Trophoblast cell (in vitro differentiated cells and primary cell): ENCODE measurements at regions not wholly inside any gene's neighbourhood (a gene's known extent, or its start where the extent isn't known, plus 50 kb on each side); places are given as distances from the start of the nearest gene placed in this dataset.

ENCODE experiments used
- DNase-seq, 2 donors: peaks; one replicate each; pipeline ENCODE4 v3.0.0-alpha.2; 2016
- H2AFZ ChIP-seq: 2 replicates; pipeline ENCODE4 v1.6.1; 2013; ENCODE audit warnings: low read length, moderate library complexity, mild to moderate bottlenecking; ENCODE audit not compliant: insufficient read depth, poor library complexity
- H2AK5ac ChIP-seq: 2 replicates; pipeline ENCODE4 v1.6.1; 2013; ENCODE audit warnings: mild to moderate bottlenecking, low read length
- H2BK120ac ChIP-seq: 2 replicates; pipeline ENCODE4 v1.6.1; 2013; ENCODE audit warnings: low read length, mild to moderate bottlenecking, moderate library complexity; ENCODE audit not compliant: insufficient read depth, poor library complexity
- H2BK12ac ChIP-seq: 2 replicates; pipeline ENCODE4 v1.6.1; 2013; ENCODE audit warnings: mild to moderate bottlenecking, low read length, moderate library complexity
- H2BK5ac ChIP-seq: 2 replicates; pipeline ENCODE4 v1.6.1; 2013; ENCODE audit warnings: low read length, low read depth, moderate library complexity, mild to moderate bottlenecking; ENCODE audit not compliant: poor library complexity
- H3K14ac ChIP-seq: 2 replicates; pipeline ENCODE4 v1.6.1; 2013; ENCODE audit warnings: mild to moderate bottlenecking, low read length
- H3K18ac ChIP-seq: 2 replicates; pipeline ENCODE4 v1.6.1; 2013; ENCODE audit warnings: mild to moderate bottlenecking, low read length
- H3K23ac ChIP-seq: 2 replicates; pipeline ENCODE4 v1.6.1; 2013; ENCODE audit warnings: low read length
- H3K27ac ChIP-seq: 2 replicates; pipeline ENCODE4 v1.5.1; 2013; ENCODE audit warnings: low read depth, mild to moderate bottlenecking, inconsistent platforms, low read length, moderate library complexity
- H3K27me3 ChIP-seq: 2 replicates; pipeline ENCODE4 v1.6.1; 2013; ENCODE audit warnings: inconsistent platforms, mild to moderate bottlenecking, low read length, moderate library complexity; ENCODE audit not compliant: insufficient read depth
- H3K36me3 ChIP-seq, 2 experiments: 1 replicate in 1 of 2; 2 replicates in 1 of 2; pipeline ENCODE4 v1.6.1; 2013; ENCODE audit warnings: low read length in 2 of 2, mild to moderate bottlenecking in 2 of 2, moderate library complexity in 1 of 2; ENCODE audit not compliant: insufficient read depth in 2 of 2, control insufficient read depth in 1 of 2
- H3K4ac ChIP-seq: 2 replicates; pipeline ENCODE4 v1.6.1; 2013; ENCODE audit warnings: low read depth, mild to moderate bottlenecking, low read length, moderate library complexity
- H3K4me1 ChIP-seq, 2 experiments: 1 replicate in 1 of 2; 2 replicates in 1 of 2; pipeline ENCODE4 v1.6.1; 2013; ENCODE audit warnings: low read length in 2 of 2, mild to moderate bottlenecking in 2 of 2, moderate library complexity in 1 of 2; ENCODE audit not compliant: insufficient read depth in 2 of 2, control insufficient read depth in 1 of 2
- H3K4me2 ChIP-seq: 2 replicates; pipeline ENCODE4 v1.6.1; 2013; ENCODE audit warnings: inconsistent platforms, mild to moderate bottlenecking, low read length, moderate library complexity
- H3K4me3 ChIP-seq: 2 replicates; pipeline ENCODE4 v1.5.1; 2013; ENCODE audit warnings: mild to moderate bottlenecking, low read depth, low read length, inconsistent platforms
- H3K79me1 ChIP-seq: one replicate; pipeline ENCODE4 v1.6.1; 2013; ENCODE audit warnings: low read length
- H3K79me2 ChIP-seq: 2 replicates; pipeline ENCODE4 v1.6.1; 2013; ENCODE audit warnings: low read length, mild to moderate bottlenecking; ENCODE audit not compliant: control insufficient read depth, insufficient read depth, poor library complexity
- H3K9ac ChIP-seq: 2 replicates; pipeline ENCODE4 v1.6.1; 2013; ENCODE audit warnings: mild to moderate bottlenecking, low read length
- H3K9me3 ChIP-seq: 2 replicates; pipeline ENCODE4 v1.6.1; 2013; ENCODE audit warnings: low read depth, mild to moderate bottlenecking, control low read depth, inconsistent platforms, low read length; ENCODE audit not compliant: insufficient read depth
- H4K12ac ChIP-seq: 2 replicates; pipeline ENCODE4 v1.6.1; 2013; ENCODE audit warnings: low read depth, mild to moderate bottlenecking, low read length, moderate library complexity
- H4K8ac ChIP-seq: 2 replicates; pipeline ENCODE4 v1.6.1; 2013; ENCODE audit warnings: low read depth, mild to moderate bottlenecking, low read length, moderate library complexity
- H4K91ac ChIP-seq: one replicate; pipeline ENCODE4 v1.6.1; 2013; ENCODE audit warnings: low read depth, mild to moderate bottlenecking, low read length, moderate library complexity
- WGBS: extraction: QIAGEN DNeasy Blood & Tissue Kit; methylation state at CpG from one replicate; pipeline ENCODE4 v1.1.7; 2013; ENCODE audit warnings: missing lambda C conversion rate; ENCODE audit not compliant: insufficient read length, insufficient coverage; ENCODE audit errors: extremely low coverage; 5-methylcytosine and 5-hydroxymethylcytosine counted together

DNA sequence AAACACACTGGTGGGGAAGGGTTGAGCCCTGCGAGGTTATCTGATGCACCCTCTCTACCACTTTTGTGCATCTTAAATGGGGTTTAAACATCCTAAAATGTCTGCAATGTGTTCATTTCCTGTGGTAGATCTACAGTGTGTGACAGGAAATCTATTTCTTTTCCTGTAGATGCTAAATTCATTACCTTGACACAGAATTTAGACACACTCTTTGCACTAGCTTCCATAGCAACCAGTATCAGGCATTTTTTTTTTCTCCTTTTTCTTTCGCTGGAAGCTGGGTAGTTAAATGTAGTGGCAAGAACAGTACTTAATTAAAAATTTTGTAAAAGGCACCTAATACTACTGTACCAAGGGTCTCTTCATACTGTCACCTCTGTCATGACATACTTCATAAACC lies 141.1 kb downstream of the RFPL4B start:
- Histone ChIP-seq H3K23ac (no peak overlapping the region), H3K14ac (no peak overlapping the region), H4K8ac (no peak overlapping the region), H3K27me3 (no peaks in the 10 kb centered on the region), H3K4me1 (peaks cover 0 to 2% of the 10 kb centered on the region in 2 experiments), H2BK5ac (no peak overlapping the region), H4K12ac (no peak overlapping the region), H3K27ac (no peak overlapping the region), H3K4me2 (no peak overlapping the region), H3K36me3 (no peaks in the 10 kb centered on the region), H2BK12ac (peak overlapping the region; percentile 71), H3K9ac (no peak overlapping the region), H3K79me2 (no peaks in the 10 kb centered on the region), H3K79me1 (peaks cover 3% of the 10 kb centered on the region), H3K9me3 (no peaks in the 10 kb centered on the region), H2BK120ac (no peak overlapping the region), H3K18ac (no peak overlapping the region), H2AK5ac (no peak overlapping the region), H2AFZ (no peak overlapping the region), H3K4ac (no peak overlapping the region), H4K91ac (no peak overlapping the region), H3K4me3 (no peak overlapping the region)
- no peak for DNase-seq
- no CpG with 5 or more reads among the region's 2 CpGs for WGBS

DNA sequence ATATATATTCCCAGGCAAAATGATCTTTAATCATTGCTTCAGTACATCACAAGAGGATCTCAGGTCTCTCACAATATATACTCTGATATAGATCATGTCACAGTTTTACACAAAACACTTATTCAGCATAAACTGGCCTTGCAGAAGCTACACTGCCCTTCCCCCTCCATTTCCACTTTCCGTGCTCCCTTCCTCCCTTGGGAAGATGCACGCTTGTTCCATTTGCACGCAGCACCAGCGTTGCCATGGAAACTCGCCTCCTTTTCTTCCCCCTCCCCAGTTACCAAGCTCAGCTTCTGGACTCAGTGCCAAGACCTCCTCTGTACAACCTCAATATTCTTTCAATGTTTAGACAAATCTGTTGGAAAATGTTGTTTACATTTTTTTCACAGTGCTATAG lies 154.6 kb downstream of the RFPL4B start:
- Histone ChIP-seq H3K79me1 (no peaks in the 10 kb centered on the region), H3K23ac (no peak overlapping the region), H4K12ac (no peak overlapping the region), H3K4me3 (no peak overlapping the region), H3K27ac (no peak overlapping the region), H2AK5ac (no peak overlapping the region), H3K36me3 (no peaks in the 10 kb centered on the region), H3K9me3 (no peaks in the 10 kb centered on the region), H2BK120ac (no peak overlapping the region), H3K27me3 (no peaks in the 10 kb centered on the region), H2BK12ac (no peak overlapping the region), H3K4ac (no peak overlapping the region), H2AFZ (no peak overlapping the region), H2BK5ac (no peak overlapping the region), H3K4me2 (no peak overlapping the region), H3K9ac (no peak overlapping the region), H4K91ac (no peak overlapping the region), H3K4me1 (no peaks in the 10 kb centered on the region), H3K14ac (no peak overlapping the region), H4K8ac (no peak overlapping the region), H3K18ac (no peak overlapping the region), H3K79me2 (no peaks in the 10 kb centered on the region)
- DNase-seq = no peak
- WGBS = no CpG with 5 or more reads among the region's 5 CpGs

DNA sequence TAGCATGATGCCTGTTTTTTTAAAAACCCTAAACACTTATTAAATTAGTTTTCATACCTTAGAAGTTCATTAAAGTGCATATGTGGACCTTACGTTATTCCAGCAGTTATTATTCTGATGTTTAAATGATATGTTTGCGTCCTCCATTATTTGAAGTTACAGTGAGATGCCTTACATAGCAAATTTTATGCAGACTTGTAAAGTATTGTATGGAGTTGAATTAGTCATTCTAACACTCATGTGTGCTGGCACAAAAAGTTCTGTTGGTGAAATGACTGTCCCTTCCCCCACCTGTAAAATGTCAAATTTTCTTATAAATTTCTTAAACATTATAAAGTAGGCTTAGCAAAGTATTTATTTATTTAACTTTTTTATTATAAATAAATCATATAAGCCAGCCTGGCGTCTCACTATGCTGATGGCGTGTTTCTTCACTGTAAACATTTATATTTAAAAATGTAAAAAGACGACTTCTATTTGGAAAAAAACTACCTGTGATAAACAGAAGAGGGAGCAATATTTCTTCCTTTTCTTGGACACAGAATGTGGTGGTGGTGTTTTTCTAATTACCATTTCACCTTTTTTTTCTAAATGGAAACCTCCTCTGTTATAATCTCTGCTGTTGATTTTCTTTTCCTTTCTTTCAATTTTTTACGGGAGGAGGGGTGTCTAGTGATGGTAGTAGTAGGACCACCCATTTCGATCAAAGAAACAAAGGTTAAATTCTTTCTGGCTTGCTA lies 155.4 kb downstream of the RFPL4B start:
- no peaks in the 10 kb centered on the region for H3K9me3 ChIP-seq
- no peaks in the 10 kb centered on the region for H3K79me2 ChIP-seq
- H3K27me3 ChIP-seq = no peaks in the 10 kb centered on the region
- H2BK12ac ChIP-seq = no peak overlapping the region
- H3K18ac ChIP-seq = no peak overlapping the region
- no peak overlapping the region for H2AFZ ChIP-seq
- no peak overlapping the region for H3K4me3 ChIP-seq
- WGBS = no CpG with 5 or more reads among the region's 7 CpGs
- H3K36me3 ChIP-seq = no peaks in the 10 kb centered on the region
- no peak overlapping the region for H3K14ac ChIP-seq
- H4K12ac ChIP-seq = no peak overlapping the region
- H2BK5ac ChIP-seq = no peak overlapping the region
- H3K4me2 ChIP-seq = no peak overlapping the region
- H3K27ac ChIP-seq = no peak overlapping the region
- no peak overlapping the region for H3K4ac ChIP-seq
- no peaks in the 10 kb centered on the region for H3K4me1 ChIP-seq
- H3K23ac ChIP-seq = no peak overlapping the region
- no peak overlapping the region for H2BK120ac ChIP-seq
- no peak overlapping the region for H4K91ac ChIP-seq
- no peaks in the 10 kb centered on the region for H3K79me1 ChIP-seq
- no peak overlapping the region for H4K8ac ChIP-seq
- DNase-seq = peak in 1 of 2 donors; percentile 23
- H2AK5ac ChIP-seq = no peak overlapping the region
- no peak overlapping the region for H3K9ac ChIP-seq

DNA sequence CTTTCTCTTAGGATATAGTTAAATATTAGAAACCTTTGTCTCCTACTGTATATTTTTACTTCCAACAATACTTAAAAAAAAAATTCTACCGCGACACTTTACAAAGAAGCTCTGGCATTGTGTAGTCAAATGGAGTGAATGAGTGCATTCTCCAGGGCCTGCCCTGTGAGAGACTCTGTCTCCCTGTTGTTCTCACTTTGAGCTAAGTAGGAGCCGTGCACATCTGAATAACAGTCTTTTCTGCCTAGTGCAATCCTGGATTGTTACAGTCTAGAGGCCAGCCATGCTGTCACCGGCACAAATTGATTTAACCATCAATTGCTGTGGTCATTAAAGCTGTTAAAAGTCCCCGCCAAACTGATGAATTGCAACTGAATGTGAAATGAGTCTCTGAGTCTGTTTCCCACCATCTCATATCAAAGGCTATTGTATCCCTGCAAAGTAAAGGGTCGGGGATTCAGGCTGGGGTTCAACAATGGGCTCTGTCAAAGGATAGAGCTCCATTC lies 156.0 kb downstream of the RFPL4B start:
- Histone ChIP-seq H2AFZ (no peak overlapping the region), H3K4me1 (no peaks in the 10 kb centered on the region), H3K18ac (no peak overlapping the region), H2BK12ac (no peak overlapping the region), H3K14ac (no peak overlapping the region), H3K9ac (no peak overlapping the region), H3K27me3 (no peaks in the 10 kb centered on the region), H3K4ac (no peak overlapping the region), H3K27ac (no peak overlapping the region), H3K79me1 (no peaks in the 10 kb centered on the region), H2BK5ac (no peak overlapping the region), H3K9me3 (no peaks in the 10 kb centered on the region), H3K23ac (no peak overlapping the region), H2AK5ac (no peak overlapping the region), H3K4me3 (no peak overlapping the region), H4K91ac (no peak overlapping the region), H3K4me2 (no peak overlapping the region), H2BK120ac (no peak overlapping the region), H4K8ac (no peak overlapping the region), H4K12ac (no peak overlapping the region), H3K79me2 (no peaks in the 10 kb centered on the region), H3K36me3 (no peaks in the 10 kb centered on the region)
- DNase-seq = no peak
- no CpG with 5 or more reads among the region's 6 CpGs for WGBS
